Memory B cell (primary cell): ENCODE measurements at regions not wholly inside any gene's neighbourhood (a gene's known extent, or its start where the extent isn't known, plus 50 kb on each side); places are given as distances from the start of the nearest gene placed in this dataset.

Experiments
- ATAC-seq: fragments of 150-1000 bp; cut with Tn5 transposase; 2 replicates; pipeline ENCODE4 v1.10.0; 2021; ENCODE audit warnings: low read depth, mild to moderate bottlenecking, moderate library complexity
- DNase-seq, 2 donors: peaks; one replicate each; pipeline ENCODE4 v3.0.0; 2022; ENCODE audit warnings: low spot score in 2 of 2
- H3K27ac Mint-ChIP-seq: one replicate; pipeline ENCODE4 v1.8.0; 2022; ENCODE audit warnings: mild to moderate bottlenecking, moderate library complexity, mixed read lengths
- H3K27me3 Mint-ChIP-seq: one replicate; pipeline ENCODE4 v1.8.0; 2022; ENCODE audit warnings: mixed read lengths
- H3K36me3 Mint-ChIP-seq: one replicate; pipeline ENCODE4 v1.8.0; 2022; ENCODE audit warnings: mild to moderate bottlenecking, mixed read lengths
- H3K4me1 Mint-ChIP-seq: one replicate; pipeline ENCODE4 v1.8.0; 2022; ENCODE audit warnings: mixed read lengths
- H3K4me3 Mint-ChIP-seq: one replicate; pipeline ENCODE4 v1.8.0; 2022; ENCODE audit warnings: mild to moderate bottlenecking, moderate library complexity, mixed read lengths
- H3K9me3 Mint-ChIP-seq: one replicate; pipeline ENCODE4 v1.8.0; 2022; ENCODE audit warnings: mixed read lengths

GRCh38 chr3:159604151-159604581, 384.5 kb upstream of the IL12A start:
- Mint-ChIP-seq H3K27me3 (peaks cover 3% of the 10 kb centered on the region), H3K4me1 (no peaks in the 10 kb centered on the region), H3K36me3 (no peaks in the 10 kb centered on the region), H3K27ac (peak overlapping the region; percentile 58), H3K9me3 (peaks cover 6% of the 10 kb centered on the region), H3K4me3 (no peak overlapping the region)
- ATAC-seq (no peak), DNase-seq (no peak)

GRCh38 chr3:159605101-159605500, 383.5 kb upstream of the IL12A start:
- H3K27me3 Mint-ChIP-seq = peaks cover 3% of the 10 kb centered on the region
- no peak for ATAC-seq
- no peak overlapping the region for H3K4me3 Mint-ChIP-seq
- H3K9me3 Mint-ChIP-seq = peaks cover 4% of the 10 kb centered on the region
- H3K27ac Mint-ChIP-seq = no peak overlapping the region
- H3K36me3 Mint-ChIP-seq = no peaks in the 10 kb centered on the region
- no peaks in the 10 kb centered on the region for H3K4me1 Mint-ChIP-seq
- no peak for DNase-seq

GRCh38 chr3:159605776-159606175, 382.9 kb upstream of the IL12A start:
- Mint-ChIP-seq H3K4me1 (no peaks in the 10 kb centered on the region), H3K4me3 (no peak overlapping the region), H3K9me3 (peaks cover 2% of the 10 kb centered on the region), H3K36me3 (no peaks in the 10 kb centered on the region), H3K27ac (no peak overlapping the region), H3K27me3 (peaks cover 3% of the 10 kb centered on the region)
- DNase-seq (no peak), ATAC-seq (no peak)

- H3K9me3 Mint-ChIP-seq = peaks cover 2% of the 10 kb centered on the region
- H3K27me3 Mint-ChIP-seq = peaks cover 5% of the 10 kb centered on the region
- no peak overlapping the region for H3K27ac Mint-ChIP-seq
- no peaks in the 10 kb centered on the region for H3K36me3 Mint-ChIP-seq
- no peak overlapping the region for H3K4me3 Mint-ChIP-seq
- DNase-seq = no peak
- no peaks in the 10 kb centered on the region for H3K4me1 Mint-ChIP-seq
- no peak for ATAC-seq
Measured at GRCh38 chr3:159607856-159608255, 380.8 kb upstream of the IL12A start.

- ATAC-seq (no peak), DNase-seq (no peak)
- peaks cover 5% of the 10 kb centered on the region for H3K27me3 Mint-ChIP-seq
- H3K9me3 Mint-ChIP-seq = peaks cover 2% of the 10 kb centered on the region
- H3K4me1 Mint-ChIP-seq = no peaks in the 10 kb centered on the region
- H3K36me3 Mint-ChIP-seq = no peaks in the 10 kb centered on the region
- H3K27ac Mint-ChIP-seq = no peak overlapping the region
- H3K4me3 Mint-ChIP-seq = no peak overlapping the region
Measured at GRCh38 chr3:159608311-159608710, 380.3 kb upstream of the IL12A start.

GRCh38 chr3:159609625-159610024, 379.0 kb upstream of the IL12A start:
- Mint-ChIP-seq H3K4me1 (no peaks in the 10 kb centered on the region), H3K4me3 (no peak overlapping the region), H3K9me3 (peaks cover 2% of the 10 kb centered on the region), H3K27ac (no peak overlapping the region), H3K27me3 (peaks cover 5% of the 10 kb centered on the region), H3K36me3 (no peaks in the 10 kb centered on the region)
- ATAC-seq = no peak
- DNase-seq = no peak

GRCh38 chr3:159616234-159616825, 372.3 kb upstream of the IL12A start:
- peaks cover 4% of the 10 kb centered on the region for H3K9me3 Mint-ChIP-seq
- no peaks in the 10 kb centered on the region for H3K36me3 Mint-ChIP-seq
- H3K4me3 Mint-ChIP-seq = no peak overlapping the region
- H3K27ac Mint-ChIP-seq = no peak overlapping the region
- ATAC-seq = no peak
- no peak for DNase-seq
- no peaks in the 10 kb centered on the region for H3K4me1 Mint-ChIP-seq
- H3K27me3 Mint-ChIP-seq = no peaks in the 10 kb centered on the region

GRCh38 chr3:159619341-159619885, 369.2 kb upstream of the IL12A start:
- DNase-seq = no peak
- Mint-ChIP-seq H3K9me3 (peaks cover 4% of the 10 kb centered on the region), H3K4me1 (no peaks in the 10 kb centered on the region), H3K4me3 (no peak overlapping the region), H3K27me3 (no peaks in the 10 kb centered on the region), H3K27ac (no peak overlapping the region), H3K36me3 (no peaks in the 10 kb centered on the region)
- no peak for ATAC-seq

GRCh38 chr3:159620281-159620680, 368.4 kb upstream of the IL12A start:
- ATAC-seq (no peak), DNase-seq (no peak)
- no peaks in the 10 kb centered on the region for H3K9me3 Mint-ChIP-seq
- no peak overlapping the region for H3K27ac Mint-ChIP-seq
- H3K4me3 Mint-ChIP-seq = no peak overlapping the region
- no peaks in the 10 kb centered on the region for H3K4me1 Mint-ChIP-seq
- H3K27me3 Mint-ChIP-seq = no peaks in the 10 kb centered on the region
- H3K36me3 Mint-ChIP-seq = no peaks in the 10 kb centered on the region

- H3K4me1 Mint-ChIP-seq = no peaks in the 10 kb centered on the region
- no peaks in the 10 kb centered on the region for H3K27me3 Mint-ChIP-seq
- no peak overlapping the region for H3K4me3 Mint-ChIP-seq
- DNase-seq = no peak
- no peaks in the 10 kb centered on the region for H3K9me3 Mint-ChIP-seq
- no peak for ATAC-seq
- no peaks in the 10 kb centered on the region for H3K36me3 Mint-ChIP-seq
- no peak overlapping the region for H3K27ac Mint-ChIP-seq
Measured at GRCh38 chr3:159620873-159621272, 367.8 kb upstream of the IL12A start.

- no peak overlapping the region for H3K27ac Mint-ChIP-seq
- ATAC-seq (no peak), DNase-seq (no peak)
- H3K4me1 Mint-ChIP-seq = no peaks in the 10 kb centered on the region
- H3K36me3 Mint-ChIP-seq = no peaks in the 10 kb centered on the region
- H3K9me3 Mint-ChIP-seq = no peaks in the 10 kb centered on the region
- no peak overlapping the region for H3K4me3 Mint-ChIP-seq
- no peaks in the 10 kb centered on the region for H3K27me3 Mint-ChIP-seq
Measured at GRCh38 chr3:159624616-159625015, 364.0 kb upstream of the IL12A start.

GRCh38 chr3:159625594-159625993, 363.0 kb upstream of the IL12A start:
- Mint-ChIP-seq H3K4me1 (no peaks in the 10 kb centered on the region), H3K9me3 (no peaks in the 10 kb centered on the region), H3K27ac (no peak overlapping the region), H3K27me3 (no peaks in the 10 kb centered on the region), H3K4me3 (no peak overlapping the region), H3K36me3 (no peaks in the 10 kb centered on the region)
- ATAC-seq = no peak
- no peak for DNase-seq

- Mint-ChIP-seq H3K9me3 (no peaks in the 10 kb centered on the region), H3K27ac (no peak overlapping the region), H3K4me1 (no peaks in the 10 kb centered on the region), H3K36me3 (no peaks in the 10 kb centered on the region), H3K27me3 (no peaks in the 10 kb centered on the region), H3K4me3 (no peak overlapping the region)
- DNase-seq (no peak), ATAC-seq (no peak)
Measured at GRCh38 chr3:159626598-159626997, 362.0 kb upstream of the IL12A start.

GRCh38 chr3:159627229-159627628, 361.4 kb upstream of the IL12A start:
- Mint-ChIP-seq H3K27me3 (no peaks in the 10 kb centered on the region), H3K4me1 (no peaks in the 10 kb centered on the region), H3K27ac (no peak overlapping the region), H3K9me3 (no peaks in the 10 kb centered on the region), H3K4me3 (no peak overlapping the region), H3K36me3 (no peaks in the 10 kb centered on the region)
- ATAC-seq = no peak
- DNase-seq = no peak

- no peaks in the 10 kb centered on the region for H3K36me3 Mint-ChIP-seq
- no peak overlapping the region for H3K4me3 Mint-ChIP-seq
- H3K27me3 Mint-ChIP-seq = no peaks in the 10 kb centered on the region
- no peaks in the 10 kb centered on the region for H3K9me3 Mint-ChIP-seq
- ATAC-seq (no peak), DNase-seq (no peak)
- no peaks in the 10 kb centered on the region for H3K4me1 Mint-ChIP-seq
- H3K27ac Mint-ChIP-seq = no peak overlapping the region
Measured at GRCh38 chr3:159627634-159628033, 361.0 kb upstream of the IL12A start.
